ENCODE measurements at regions not wholly inside any gene's neighbourhood (a gene's known extent, or its start where the extent isn't known, plus 50 kb on each side); places are given as distances from the start of the nearest gene placed in this dataset.

- ATAC-seq (ENCODE audit: low FRiP score in 2 of 2) (peak in 1 of 2 donors; percentile 53), DNase-seq (peak in 1 of 2 donors; percentile 6)
- 90 to 92% methylated on average over 8 to 13 of the region's 13 CpGs for WGBS, 2 donors
- Histone ChIP-seq H3K9me3 (no peaks in the 10 kb centered on the region), H3K36me3 (no peaks in the 10 kb centered on the region), H3K4me3 (no peak overlapping the region), H3K27ac (no peak overlapping the region), H3K4me1 (no peaks in the 10 kb centered on the region), H3K27me3 (no peaks in the 10 kb centered on the region)
- no peak for TF ChIP-seq POLR2AphosphoS5 (IDR thresholded peaks at IDR 0.05)
- TF ChIP-seq EP300 (IDR thresholded peaks at IDR 0.05), result no peak
- TF ChIP-seq POLR2A (IDR thresholded peaks at IDR 0.05), result no peak
- no peak for TF ChIP-seq CTCF (IDR thresholded peaks at IDR 0.05)
Measured at GRCh38 chr6:49151033-49151432, 312.0 kb downstream of the MMUT start.

- DNase-seq (no peak), ATAC-seq (ENCODE audit: low FRiP score in 2 of 2) (no peak)
- no peaks in the 10 kb centered on the region for H3K36me3 ChIP-seq
- no peak overlapping the region for H3K27ac ChIP-seq
- no peaks in the 10 kb centered on the region for H3K27me3 ChIP-seq
- no peaks in the 10 kb centered on the region for H3K4me1 ChIP-seq
- H3K9me3 ChIP-seq, result no peaks in the 10 kb centered on the region
- TF ChIP-seq EP300 (IDR thresholded peaks at IDR 0.05) (no peak), CTCF (IDR thresholded peaks at IDR 0.05) (no peak), POLR2A (IDR thresholded peaks at IDR 0.05) (no peak), POLR2AphosphoS5 (IDR thresholded peaks at IDR 0.05) (no peak)
- H3K4me3 ChIP-seq, result no peak overlapping the region
Measured at GRCh38 chr6:49145280-49145679, 317.8 kb downstream of the MMUT start.

- TF ChIP-seq CTCF (IDR thresholded peaks at IDR 0.05) (no peak), EP300 (IDR thresholded peaks at IDR 0.05) (no peak), POLR2AphosphoS5 (IDR thresholded peaks at IDR 0.05) (no peak), POLR2A (IDR thresholded peaks at IDR 0.05) (no peak)
- 34 to 42% methylated on average over 7 of the region's 7 CpGs for WGBS, 2 donors
- DNase-seq (no peak), ATAC-seq (ENCODE audit: low FRiP score in 2 of 2) (no peak)
- Histone ChIP-seq H3K27me3 (no peaks in the 10 kb centered on the region), H3K4me3 (no peak overlapping the region), H3K9me3 (no peaks in the 10 kb centered on the region), H3K36me3 (no peaks in the 10 kb centered on the region), H3K27ac (no peak overlapping the region), H3K4me1 (no peaks in the 10 kb centered on the region)
Measured at GRCh38 chr6:49142421-49143151, 320.5 kb downstream of the MMUT start.

- no peak for DNase-seq
- WGBS, 2 donors, result 87 to 92% methylated on average over 3 of the region's 3 CpGs
- no peak for ATAC-seq (ENCODE audit: low FRiP score in 2 of 2)
Measured at GRCh38 chr6:49121970-49122369, 341.1 kb downstream of the MMUT start.

More at GRCh38 chr6:49121970-49122369, 341.1 kb downstream of the MMUT start:
- H3K9me3 ChIP-seq, result no peaks in the 10 kb centered on the region
- TF ChIP-seq CTCF (IDR thresholded peaks at IDR 0.05) (no peak), POLR2A (IDR thresholded peaks at IDR 0.05) (no peak), POLR2AphosphoS5 (IDR thresholded peaks at IDR 0.05) (no peak), EP300 (IDR thresholded peaks at IDR 0.05) (no peak)
- no peak overlapping the region for H3K27ac ChIP-seq
- no peaks in the 10 kb centered on the region for H3K36me3 ChIP-seq
- no peaks in the 10 kb centered on the region for H3K4me1 ChIP-seq
- H3K4me3 ChIP-seq, result no peak overlapping the region
- no peaks in the 10 kb centered on the region for H3K27me3 ChIP-seq
